Common myeloid progenitor, CD34-positive (primary cell): ENCODE measurements at regions not wholly inside any gene's neighbourhood (a gene's known extent, or its start where the extent isn't known, plus 50 kb on each side); places are given as distances from the start of the nearest gene placed in this dataset.

ENCODE experiments used
- CTCF ChIA-PET: fragments of 350-600 bp; sonication (Branson Sonifier 250); formaldehyde crosslinking; loops from one replicate; lab custom pipeline; 2021; ENCODE audit warnings: antibody characterized with exemption; lab: Charles Lee
- POLR2A ChIA-PET: fragments of 350-600 bp; sonication (Branson Sonifier 250); formaldehyde crosslinking; loops from one replicate; lab custom pipeline; 2021; ENCODE audit warnings: antibody characterized with exemption; lab: Charles Lee
- DNase-seq, 3 donors: peaks; one replicate each; pipeline versions ENCODE4 v3.0.0 to v3.0.0-alpha.2; 2013
- H3K27ac ChIP-seq, 2 experiments: 1 replicate in 1 of 2; 2 replicates in 1 of 2; pipeline ENCODE4 v1.7.0; 2013; ENCODE audit warnings: inconsistent platforms in 2 of 2, low read length in 2 of 2, mild to moderate bottlenecking in 2 of 2, low read depth in 1 of 2, moderate library complexity in 1 of 2; ENCODE audit not compliant: severe bottlenecking in 2 of 2, insufficient read depth in 1 of 2, poor library complexity in 1 of 2
- H3K27me3 ChIP-seq, 5 experiments: replicated peaks in 2 of 5; 1 replicate in 3 of 5; 2 replicates in 2 of 5; pipeline versions ENCODE4 v1.6.1 to v1.7.0; 2013; ENCODE audit warnings: low read length in 4 of 5, mild to moderate bottlenecking in 2 of 5, moderate library complexity in 2 of 5, inconsistent platforms in 1 of 5; ENCODE audit not compliant: insufficient read depth in 5 of 5, control insufficient read depth in 4 of 5
- H3K36me3 ChIP-seq, 4 experiments: 1 replicate in 2 of 4; 2 replicates in 2 of 4; pipeline versions ENCODE4 v1.6.1 to v1.7.0; 2013; ENCODE audit warnings: low read length in 3 of 4, control low read depth in 1 of 4, mild to moderate bottlenecking in 1 of 4; ENCODE audit not compliant: control insufficient read depth in 4 of 4, insufficient read depth in 4 of 4
- H3K4me1 ChIP-seq, 4 experiments: 1 replicate in 3 of 4; 2 replicates in 1 of 4; pipeline versions ENCODE4 v1.6.1 to v1.7.1; 2013; ENCODE audit warnings: low read length in 3 of 4, mild to moderate bottlenecking in 3 of 4, control low read depth in 1 of 4, inconsistent platforms in 1 of 4, moderate library complexity in 1 of 4; ENCODE audit not compliant: control insufficient read depth in 4 of 4, insufficient read depth in 4 of 4; ENCODE audit errors: control extremely low read depth in 1 of 4
- H3K4me3 ChIP-seq, 7 experiments: 1 replicate in 4 of 7; 2 replicates in 3 of 7; pipeline versions ENCODE4 v1.5.1 to v1.7.0; 2013; ENCODE audit warnings: mild to moderate bottlenecking in 7 of 7, low read length in 6 of 7, moderate library complexity in 6 of 7, inconsistent platforms in 2 of 7, low read depth in 2 of 7, control low read depth in 1 of 7; ENCODE audit not compliant: insufficient read depth in 4 of 7, control insufficient read depth in 1 of 7; ENCODE audit errors: extremely low read depth in 1 of 7
- H3K9me3 ChIP-seq, 5 experiments: 1 replicate in 4 of 5; 2 replicates in 1 of 5; pipeline versions ENCODE4 v1.6.1 to v1.7.1; 2013; ENCODE audit warnings: low read length in 4 of 5, mild to moderate bottlenecking in 2 of 5, inconsistent platforms in 1 of 5, low read depth in 1 of 5, moderate library complexity in 1 of 5; ENCODE audit not compliant: control insufficient read depth in 4 of 5, insufficient read depth in 2 of 5; ENCODE audit errors: control extremely low read depth in 1 of 5
- WGBS: methylation state at CpG from one replicate; pipeline ENCODE4 v1.1.5; 2013; ENCODE audit not compliant: insufficient coverage; 5-methylcytosine and 5-hydroxymethylcytosine counted together

DNA sequence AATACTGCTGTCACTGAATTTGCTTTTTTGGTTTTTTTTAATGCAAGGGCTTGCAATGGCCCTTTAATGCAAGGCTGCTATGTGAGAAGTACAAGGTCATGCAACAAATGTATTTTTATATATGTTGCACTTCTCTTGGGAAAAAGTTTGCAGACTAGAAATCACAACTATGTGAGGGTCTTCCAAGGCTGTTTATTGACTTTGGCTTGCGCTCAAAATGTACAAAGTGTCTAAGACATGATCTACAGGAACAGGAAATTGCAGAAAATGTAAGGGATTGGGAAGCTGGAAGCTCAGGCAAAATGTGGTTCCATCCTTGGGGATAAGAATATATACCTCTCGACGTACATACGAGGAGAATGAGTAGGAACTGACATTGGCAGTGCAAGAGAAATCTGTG is 92.2 kb upstream of the F13A1 start:
- 100% methylated on average over 1 of the region's 4 CpGs for whole genome bisulfite sequencing
- H3K9me3 ChIP-seq: no peaks in the 10 kb centered on the region
- ChIA-PET POLR2A (no interaction called here), CTCF (no interaction called here)
- peaks cover 0 to 5% (median 2%) of the 10 kb centered on the region in 4 experiments for H3K4me1 ChIP-seq
- H3K4me3 ChIP-seq: no peak overlapping the region
- no peak overlapping the region for H3K27ac ChIP-seq
- H3K36me3 ChIP-seq: no peaks in the 10 kb centered on the region
- H3K27me3 ChIP-seq: peaks cover 0 to 4% (median 0%) of the 10 kb centered on the region in 5 experiments
- no peak for DNase-seq

DNA sequence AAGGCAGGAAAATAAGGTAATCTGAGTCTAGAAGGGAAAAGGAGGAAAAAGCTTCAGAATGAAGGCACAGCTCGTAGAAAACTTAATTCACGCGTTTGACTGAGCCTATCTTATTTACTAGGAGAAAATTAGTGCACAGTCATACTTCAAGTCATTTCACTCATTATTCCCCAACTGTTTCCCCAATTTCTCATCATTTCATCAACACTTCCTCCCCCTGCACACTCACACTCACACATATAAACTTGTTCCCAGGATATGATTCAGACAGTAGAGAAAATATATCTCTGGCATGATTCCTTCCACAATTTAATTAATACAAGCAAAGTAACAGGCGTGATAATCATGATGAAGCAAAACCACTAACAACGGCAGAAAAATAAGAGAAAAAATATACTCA is 94.5 kb upstream of the F13A1 start:
- ChIA-PET POLR2A (no interaction called here), CTCF (no interaction called here)
- peaks cover 0 to 2% (median under 1%) of the 10 kb centered on the region in 4 experiments for H3K4me1 ChIP-seq
- H3K27me3 ChIP-seq: peaks cover 0 to 4% (median 0%) of the 10 kb centered on the region in 5 experiments
- H3K4me3 ChIP-seq: no peak overlapping the region
- H3K27ac ChIP-seq: peak overlapping the region; percentile 25 to 41
- DNase-seq: peak in 2 of 3 donors; percentile 37 to 72
- WGBS: no CpG with 5 or more reads among the region's 5 CpGs
- no peaks in the 10 kb centered on the region for H3K36me3 ChIP-seq
- peaks cover 0 to 2% (median 0%) of the 10 kb centered on the region in 5 experiments for H3K9me3 ChIP-seq

- no peak for DNase-seq
- POLR2A ChIA-PET: no interaction called here
- peaks cover 0 to 2% (median 0%) of the 10 kb centered on the region in 4 experiments for H3K4me1 ChIP-seq
- H3K4me3 ChIP-seq: no peak overlapping the region
- peaks cover 0 to 4% (median 0%) of the 10 kb centered on the region in 5 experiments for H3K27me3 ChIP-seq
- no peaks in the 10 kb centered on the region for H3K36me3 ChIP-seq
- peaks cover 0 to 2% (median 0%) of the 10 kb centered on the region in 5 experiments for H3K9me3 ChIP-seq
- no peak overlapping the region for H3K27ac ChIP-seq
- CTCF ChIA-PET: interaction anchor here (0.6 kb wide), 1 partner anchor 19 kb away, joined by 3 read pairs; no protein-coding TSS in a partner anchor
- 97% methylated on average over 5 of the region's 7 CpGs for WGBS
Observed at GRCh38 chr6:6417475-6417874, 97.0 kb upstream of the F13A1 start.

DNA sequence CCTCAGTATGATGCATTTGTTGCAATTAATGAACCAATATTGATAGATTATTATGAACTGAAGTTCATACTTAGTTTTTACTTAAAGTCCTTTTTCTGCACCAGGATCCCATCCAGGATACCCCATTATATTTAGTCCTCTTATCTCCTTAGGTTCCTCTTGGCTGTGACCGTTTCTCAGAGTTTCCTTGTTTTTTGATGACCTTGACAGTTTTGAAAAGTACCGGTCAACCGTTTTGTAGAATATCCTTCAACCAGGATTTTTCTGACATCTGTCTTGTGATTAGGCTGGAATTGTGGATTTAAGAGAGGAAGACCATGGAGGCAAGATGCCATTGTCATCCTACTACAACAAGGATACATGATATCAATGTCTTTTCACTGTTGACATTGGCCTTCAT is 98.0 kb upstream of the F13A1 start:
- H3K4me3 ChIP-seq: no peak overlapping the region
- CTCF ChIA-PET: no interaction called here
- POLR2A ChIA-PET: no interaction called here
- peaks cover 0 to 2% (median 0%) of the 10 kb centered on the region in 4 experiments for H3K4me1 ChIP-seq
- peaks cover 0 to 4% (median 0%) of the 10 kb centered on the region in 5 experiments for H3K27me3 ChIP-seq
- WGBS: 100% methylated on average over 1 of the region's 3 CpGs
- DNase-seq: no peak
- peaks cover 0 to 4% (median 2%) of the 10 kb centered on the region in 5 experiments for H3K9me3 ChIP-seq
- H3K27ac ChIP-seq: no peak overlapping the region
- no peaks in the 10 kb centered on the region for H3K36me3 ChIP-seq

GRCh38 chr6:6420107-6420506 is 99.6 kb upstream of the F13A1 start:
- Histone ChIP-seq H3K4me1 (no peaks in the 10 kb centered on the region), H3K9me3 (peaks cover 0 to 14% (median 2%) of the 10 kb centered on the region in 5 experiments), H3K27ac (no peak overlapping the region), H3K4me3 (no peak overlapping the region), H3K27me3 (peaks cover 0 to 4% (median 0%) of the 10 kb centered on the region in 5 experiments), H3K36me3 (no peaks in the 10 kb centered on the region)
- WGBS: 89% methylated on average over 1 of the region's 1 CpG
- no peak for DNase-seq
- ChIA-PET POLR2A (no interaction called here), CTCF (interaction anchor here (1.5 kb wide), 1 partner anchor 11 kb away, joined by 4 read pairs; no protein-coding TSS in a partner anchor)

DNA sequence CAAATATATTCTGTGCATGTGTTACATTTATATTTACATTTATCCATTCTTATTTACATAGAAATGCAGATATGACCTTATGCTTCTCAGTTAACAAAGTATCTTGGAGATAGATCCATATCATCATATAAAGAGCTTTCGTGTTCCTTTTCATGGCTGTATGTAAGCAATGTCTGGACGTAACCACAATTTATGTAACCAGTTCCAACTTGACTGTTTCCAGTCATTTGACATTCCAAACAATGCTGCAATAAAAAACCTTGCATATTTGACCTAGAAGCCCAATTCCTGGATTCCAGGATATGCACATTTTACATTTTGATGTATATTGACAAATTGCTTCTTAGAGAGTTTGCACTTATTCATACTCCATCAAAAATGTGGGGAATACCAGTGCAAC is 113.7 kb upstream of the F13A1 start:
- H3K9me3 ChIP-seq: peaks cover 0 to 2% (median 0%) of the 10 kb centered on the region in 5 experiments
- H3K27me3 ChIP-seq: peaks cover 0 to 5% (median 0%) of the 10 kb centered on the region in 5 experiments
- no peak overlapping the region for H3K27ac ChIP-seq
- H3K4me3 ChIP-seq: no peak overlapping the region
- WGBS: 100% methylated on average over 1 of the region's 2 CpGs
- POLR2A ChIA-PET: no interaction called here
- H3K4me1 ChIP-seq: no peaks in the 10 kb centered on the region
- CTCF ChIA-PET: no interaction called here
- DNase-seq: no peak
- H3K36me3 ChIP-seq: no peaks in the 10 kb centered on the region

GRCh38 chr6:6434723-6435122 is 114.3 kb upstream of the F13A1 start:
- no peaks in the 10 kb centered on the region for H3K36me3 ChIP-seq
- peaks cover 0 to 2% (median 0%) of the 10 kb centered on the region in 5 experiments for H3K9me3 ChIP-seq
- H3K4me1 ChIP-seq: no peaks in the 10 kb centered on the region
- POLR2A ChIA-PET: no interaction called here
- CTCF ChIA-PET: no interaction called here
- DNase-seq: no peak
- peaks cover 0 to 5% (median under 1%) of the 10 kb centered on the region in 5 experiments for H3K27me3 ChIP-seq
- no peak overlapping the region for H3K4me3 ChIP-seq
- no peak overlapping the region for H3K27ac ChIP-seq
- WGBS: no CpG with 5 or more reads among the region's 1 CpG
